ENCODE measurements at regions not wholly inside any gene's neighbourhood (a gene's known extent, or its start where the extent isn't known, plus 50 kb on each side); places are given as distances from the start of the nearest gene placed in this dataset.

- FAIRE-seq: no peak
- no peak for DNase-seq (ENCODE audit: extremely low spot score, insufficient read length, low read depth)
These were observed 85.6 kb upstream of the CCDC112 start for GRCh38 chr5:115381911-115382662.

GRCh38 chr5:115379622-115380344, 83.3 kb upstream of the CCDC112 start:
- DNase-seq (ENCODE audit: extremely low spot score, insufficient read length, low read depth): no peak
- peak; percentile 52 for FAIRE-seq

GRCh38 chr5:115378754-115379153, 82.3 kb upstream of the CCDC112 start:
- FAIRE-seq (no peak), DNase-seq (ENCODE audit: extremely low spot score, insufficient read length, low read depth) (no peak)

GRCh38 chr5:115377468-115378217, 81.2 kb upstream of the CCDC112 start:
- FAIRE-seq (peak; percentile 42), DNase-seq (ENCODE audit: extremely low spot score, insufficient read length, low read depth) (no peak)

GRCh38 chr5:115375893-115376292, 79.4 kb upstream of the CCDC112 start:
- DNase-seq (ENCODE audit: extremely low spot score, insufficient read length, low read depth): no peak
- FAIRE-seq: no peak

GRCh38 chr5:115374057-115374775, 77.8 kb upstream of the CCDC112 start:
- DNase-seq (ENCODE audit: extremely low spot score, insufficient read length, low read depth): no peak

GRCh38 chr5:115372146-115372545, 75.7 kb upstream of the CCDC112 start:
- DNase-seq (ENCODE audit: extremely low spot score, insufficient read length, low read depth) (no peak), FAIRE-seq (no peak)

More at GRCh38 chr5:115374057-115374775, 77.8 kb upstream of the CCDC112 start:
- no peak for FAIRE-seq

- DNase-seq (ENCODE audit: extremely low spot score, insufficient read length, low read depth) (no peak), FAIRE-seq (no peak)
These were observed 73.1 kb upstream of the CCDC112 start for GRCh38 chr5:115369430-115370144.

GRCh38 chr5:115366223-115366622, 69.8 kb upstream of the CCDC112 start:
- no peak for FAIRE-seq
- no peak for DNase-seq (ENCODE audit: extremely low spot score, insufficient read length, low read depth)

- DNase-seq (ENCODE audit: extremely low spot score, insufficient read length, low read depth): no peak
- no peak for FAIRE-seq
These were observed 67.4 kb upstream of the CCDC112 start for GRCh38 chr5:115363879-115364278.

GRCh38 chr5:115360046-115360685, 63.7 kb upstream of the CCDC112 start:
- DNase-seq (ENCODE audit: extremely low spot score, insufficient read length, low read depth) (no peak), FAIRE-seq (no peak)

GRCh38 chr5:115355767-115356381, 59.4 kb upstream of the CCDC112 start:
- peak; percentile 15 for FAIRE-seq
- no peak for DNase-seq (ENCODE audit: extremely low spot score, insufficient read length, low read depth)

- DNase-seq (ENCODE audit: extremely low spot score, insufficient read length, low read depth) (no peak), FAIRE-seq (no peak)
These were observed 58.6 kb upstream of the CCDC112 start for GRCh38 chr5:115355095-115355494.

- DNase-seq (ENCODE audit: extremely low spot score, insufficient read length, low read depth) (no peak), FAIRE-seq (no peak)
These were observed 57.8 kb upstream of the CCDC112 start for GRCh38 chr5:115354246-115354645.

- FAIRE-seq: no peak
- DNase-seq (ENCODE audit: extremely low spot score, insufficient read length, low read depth): no peak
These were observed 56.1 kb upstream of the CCDC112 start for GRCh38 chr5:115352571-115352970.

GRCh38 chr5:115351356-115352195, 55.1 kb upstream of the CCDC112 start:
- FAIRE-seq (no peak), DNase-seq (ENCODE audit: extremely low spot score, insufficient read length, low read depth) (no peak)

GRCh38 chr5:115350894-115351293, 54.4 kb upstream of the CCDC112 start:
- FAIRE-seq: no peak
- DNase-seq (ENCODE audit: extremely low spot score, insufficient read length, low read depth): no peak
